B cell (primary cell): ENCODE measurements at regions not wholly inside any gene's neighbourhood (a gene's known extent, or its start where the extent isn't known, plus 50 kb on each side); places are given as distances from the start of the nearest gene placed in this dataset.

Source experiments
- ATAC-seq: fragments of 200-7000 bp; cut with Tn5 transposase; one replicate; pipeline ENCODE4 v1.10.0; 2021; ENCODE audit warnings: low read depth, mild to moderate bottlenecking, moderate number of reproducible peaks, moderate library complexity
- CTCF ChIA-PET: fragments of 350-600 bp; sonication (Branson Sonifier 250); formaldehyde crosslinking; loops from one replicate; lab custom pipeline; 2021; ENCODE audit warnings: antibody characterized with exemption, inconsistent platforms; lab: Charles Lee
- POLR2A ChIA-PET: fragments of 350-600 bp; sonication (Branson Sonifier 250); formaldehyde crosslinking; loops from one replicate; lab custom pipeline; 2021; ENCODE audit warnings: antibody characterized with exemption; lab: Charles Lee
- DNase-seq: peaks from one replicate; pipeline ENCODE4 v3.0.0; 2013
- H2AFZ ChIP-seq: 2 replicates; pipeline ENCODE4 v1.6.1; 2012; ENCODE audit warnings: mild to moderate bottlenecking, low read depth, low read length; ENCODE audit not compliant: insufficient read depth, poor library complexity, severe bottlenecking
- H3K27ac ChIP-seq, 2 donors: 1 replicate in 1 of 2; 2 replicates in 1 of 2; pipeline ENCODE4 v1.5.1; 2012 to 2013; ENCODE audit warnings: low read length in 2 of 2, mild to moderate bottlenecking in 2 of 2, moderate library complexity in 1 of 2
- H3K27me3 ChIP-seq, 4 experiments: fragments of 200-600 bp in 1 of 4; sonication (generic) in 1 of 4; replicated peaks in 1 of 4; 1 replicate in 2 of 4; 2 replicates in 2 of 4; pipeline versions ENCODE4 v1.6.1 to v1.7.0; 2013 to 2016; ENCODE audit warnings: low read length in 3 of 4, mild to moderate bottlenecking in 2 of 4, mixed read lengths in 1 of 4, moderate library complexity in 1 of 4; ENCODE audit not compliant: insufficient read depth in 4 of 4, control insufficient read depth in 3 of 4; ENCODE audit errors: control extremely low read depth in 1 of 4
- H3K36me3 ChIP-seq, 2 experiments: replicated peaks in 1 of 2; 1 replicate in 1 of 2; 2 replicates in 1 of 2; pipeline versions ENCODE4 v1.6.1 to v1.7.1; 2013; ENCODE audit warnings: low read length in 1 of 2; ENCODE audit not compliant: insufficient read depth in 2 of 2, control insufficient read depth in 1 of 2; ENCODE audit errors: control extremely low read depth in 1 of 2, extremely low read depth in 1 of 2
- H3K4me1 ChIP-seq, 2 donors: fragments of 200-600 bp in 1 of 2; sonication (generic) in 1 of 2; 1 replicate in 1 of 2; 2 replicates in 1 of 2; pipeline versions ENCODE4 v1.5.1 to v1.6.1; 2013 to 2017; ENCODE audit warnings: low read length in 2 of 2; ENCODE audit not compliant: control insufficient read depth in 2 of 2, insufficient read depth in 2 of 2
- H3K4me2 ChIP-seq: replicated peaks from 2 replicates; pipeline ENCODE3; 2012; ENCODE audit warnings: mild to moderate bottlenecking, low read depth, low read length; ENCODE audit not compliant: poor library complexity, severe bottlenecking
- H3K4me3 ChIP-seq, 5 experiments: fragments of 200-600 bp in 1 of 5; sonication (generic) in 1 of 5; 1 replicate in 3 of 5; 2 replicates in 2 of 5; pipeline versions ENCODE4 v1.5.1 to v1.7.0; 2011 to 2016; ENCODE audit warnings: low read length in 4 of 5, mild to moderate bottlenecking in 4 of 5, low read depth in 2 of 5, control low read depth in 1 of 5, moderate library complexity in 1 of 5; ENCODE audit not compliant: insufficient read depth in 1 of 5; ENCODE audit errors: control extremely low read depth in 1 of 5, extremely low read depth in 1 of 5
- H3K79me2 ChIP-seq: fragments of 200-600 bp; sonication (generic); one replicate; pipeline ENCODE4 v1.6.0; 2016; ENCODE audit warnings: low read length; ENCODE audit not compliant: control insufficient read depth, insufficient read depth
- H3K9ac ChIP-seq: fragments of 200-600 bp; sonication (generic); 2 replicates; pipeline ENCODE4 v1.6.1; 2017; ENCODE audit warnings: mild to moderate bottlenecking, low read length, moderate library complexity
- H3K9me3 ChIP-seq, 3 donors: one replicate each; pipeline versions ENCODE4 v1.6.1 to v1.7.1; 2013; ENCODE audit warnings: low read length in 2 of 3; ENCODE audit not compliant: control insufficient read depth in 2 of 3, insufficient read depth in 1 of 3; ENCODE audit errors: control extremely low read depth in 1 of 3
- H4K20me1 ChIP-seq: 2 replicates; pipeline ENCODE4 v1.6.0; 2012; ENCODE audit warnings: mild to moderate bottlenecking, low read length; ENCODE audit not compliant: insufficient read depth, control insufficient read depth, poor library complexity, severe bottlenecking
- H3K27ac Mint-ChIP-seq: one replicate; pipeline ENCODE4 v1.8.0; 2021; ENCODE audit warnings: mixed read lengths
- H3K27me3 Mint-ChIP-seq: one replicate; pipeline ENCODE4 v1.8.0; 2021; ENCODE audit warnings: mixed read lengths
- H3K4me1 Mint-ChIP-seq: one replicate; pipeline ENCODE4 v1.8.0; 2021; ENCODE audit warnings: mixed read lengths
- H3K4me3 Mint-ChIP-seq: one replicate; pipeline ENCODE4 v1.8.0; 2021; ENCODE audit warnings: mixed read lengths
- H3K9me3 Mint-ChIP-seq: one replicate; pipeline ENCODE4 v1.8.0; 2022; ENCODE audit warnings: mixed read lengths; ENCODE audit not compliant: insufficient read depth
- EZH2 ChIP-seq: IDR thresholded peaks from 2 replicates; pipeline ENCODE4 v1.6.1; 2012; ENCODE audit warnings: borderline replicate concordance, low read depth, mild to moderate bottlenecking, moderate library complexity, low read length; ENCODE audit not compliant: insufficient read depth, poor library complexity, severe bottlenecking
- WGBS: methylation state at CpG from one replicate; pipeline ENCODE4 v1.1.5; 2013; ENCODE audit warnings: missing lambda C conversion rate; ENCODE audit not compliant: insufficient coverage; 5-methylcytosine and 5-hydroxymethylcytosine counted together
- intact Hi-C: fragments of 100-400 bp; cut with micrococcal nuclease; formaldehyde crosslinking; loops from one replicate; pipeline ENCODE4 v1.10.0; 2022
- TF ChIP-seq, protein P1 (sequence below): fragments of 200-600 bp; IDR thresholded peaks from one replicate; pipeline ENCODE4 v1.8.0; 2022; ENCODE audit warnings: antibody characterized with exemption, mild to moderate bottlenecking

DNA sequence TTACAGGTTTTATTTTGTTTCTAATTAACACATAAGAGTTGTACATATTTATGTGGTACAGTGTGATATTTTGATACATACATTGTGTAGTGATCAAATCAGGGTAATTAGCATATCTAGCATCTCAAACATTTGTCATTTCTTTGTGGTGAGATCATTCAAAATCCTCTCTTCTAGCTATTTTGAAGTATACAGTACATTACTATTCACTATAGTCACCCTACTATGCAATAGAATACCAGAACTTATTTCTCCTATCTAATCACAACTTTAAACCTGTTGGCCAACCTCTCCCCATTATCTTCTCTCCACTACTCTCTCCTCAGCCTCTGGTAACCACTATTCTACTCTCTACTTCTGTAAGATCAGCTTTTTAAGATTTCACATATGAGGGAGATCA is 325.8 kb downstream of the CYP26B1 start:
- TF ChIP-seq, protein P1, sequence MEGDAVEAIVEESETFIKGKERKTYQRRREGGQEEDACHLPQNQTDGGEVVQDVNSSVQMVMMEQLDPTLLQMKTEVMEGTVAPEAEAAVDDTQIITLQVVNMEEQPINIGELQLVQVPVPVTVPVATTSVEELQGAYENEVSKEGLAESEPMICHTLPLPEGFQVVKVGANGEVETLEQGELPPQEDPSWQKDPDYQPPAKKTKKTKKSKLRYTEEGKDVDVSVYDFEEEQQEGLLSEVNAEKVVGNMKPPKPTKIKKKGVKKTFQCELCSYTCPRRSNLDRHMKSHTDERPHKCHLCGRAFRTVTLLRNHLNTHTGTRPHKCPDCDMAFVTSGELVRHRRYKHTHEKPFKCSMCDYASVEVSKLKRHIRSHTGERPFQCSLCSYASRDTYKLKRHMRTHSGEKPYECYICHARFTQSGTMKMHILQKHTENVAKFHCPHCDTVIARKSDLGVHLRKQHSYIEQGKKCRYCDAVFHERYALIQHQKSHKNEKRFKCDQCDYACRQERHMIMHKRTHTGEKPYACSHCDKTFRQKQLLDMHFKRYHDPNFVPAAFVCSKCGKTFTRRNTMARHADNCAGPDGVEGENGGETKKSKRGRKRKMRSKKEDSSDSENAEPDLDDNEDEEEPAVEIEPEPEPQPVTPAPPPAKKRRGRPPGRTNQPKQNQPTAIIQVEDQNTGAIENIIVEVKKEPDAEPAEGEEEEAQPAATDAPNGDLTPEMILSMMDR = no peak
- TF ChIP-seq EZH2 = no peak
- Mint-ChIP-seq H3K4me3 (no peak overlapping the region), H3K27me3 (peaks cover 5% of the 10 kb centered on the region), H3K4me1 (no peaks in the 10 kb centered on the region), H3K27ac (no peak overlapping the region), H3K9me3 (no peaks in the 10 kb centered on the region)
- no peak overlapping the region for H3K27ac ChIP-seq
- no peak overlapping the region for H3K4me3 ChIP-seq
- H3K27me3 ChIP-seq = no peaks in the 10 kb centered on the region
- H3K36me3 ChIP-seq = no peaks in the 10 kb centered on the region
- no peak overlapping the region for H3K9ac ChIP-seq
- ATAC-seq = no peak
- no peak overlapping the region for H3K4me2 ChIP-seq
- no peaks in the 10 kb centered on the region for H3K79me2 ChIP-seq
- ChIA-PET POLR2A (no interaction called here), CTCF (no interaction called here)
- no peak overlapping the region for H2AFZ ChIP-seq
- DNase-seq = no peak
- H3K4me1 ChIP-seq = no peaks in the 10 kb centered on the region
- intact Hi-C loops = no loop called here
- no peaks in the 10 kb centered on the region for H4K20me1 ChIP-seq
- no peaks in the 10 kb centered on the region for H3K9me3 ChIP-seq

DNA sequence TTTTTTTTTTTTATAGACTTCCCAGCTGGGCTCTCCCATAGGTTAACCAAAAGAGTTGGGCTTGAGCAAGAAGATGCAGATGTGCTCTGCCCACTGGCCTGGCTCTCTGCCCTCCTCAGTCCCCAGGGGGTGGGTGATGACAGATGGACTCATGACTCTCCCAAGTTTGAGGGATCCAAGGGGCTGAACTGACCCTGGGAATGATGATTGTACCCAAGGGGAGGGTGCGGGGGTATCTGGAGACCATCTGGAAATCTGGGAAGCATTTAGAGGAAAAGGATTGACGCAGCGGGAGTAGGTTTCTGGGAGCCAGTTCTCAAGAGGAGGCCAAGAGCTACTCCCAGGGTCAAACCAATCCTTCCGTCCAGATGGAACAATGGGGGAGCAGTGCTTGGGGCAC is 330.8 kb downstream of the CYP26B1 start:
- no peak overlapping the region for H3K4me3 Mint-ChIP-seq
- H3K9me3 ChIP-seq = peaks cover 0 to 3% (median 0%) of the 10 kb centered on the region in 3 donors
- no peaks in the 10 kb centered on the region for H3K4me1 Mint-ChIP-seq
- no peak overlapping the region for H3K27ac ChIP-seq
- no peak overlapping the region for H3K9ac ChIP-seq
- H3K27me3 ChIP-seq = peaks cover 0 to 4% (median 1%) of the 10 kb centered on the region in 4 experiments
- DNase-seq = no peak
- no peaks in the 10 kb centered on the region for H3K36me3 ChIP-seq
- POLR2A ChIA-PET = no interaction called here
- WGBS = 98% methylated on average over 3 of the region's 4 CpGs
- H3K4me2 ChIP-seq = no peak overlapping the region
- no peaks in the 10 kb centered on the region for H4K20me1 ChIP-seq
- CTCF ChIA-PET = no interaction called here
- no peak for TF ChIP-seq EZH2
- TF ChIP-seq, protein P1 = no peak
- no peaks in the 10 kb centered on the region for H3K79me2 ChIP-seq
- no peak overlapping the region for H3K27ac Mint-ChIP-seq
- H2AFZ ChIP-seq = no peak overlapping the region
- no peaks in the 10 kb centered on the region for H3K9me3 Mint-ChIP-seq
- no peaks in the 10 kb centered on the region for H3K4me1 ChIP-seq
- H3K4me3 ChIP-seq = no peak overlapping the region
- no peaks in the 10 kb centered on the region for H3K27me3 Mint-ChIP-seq
- intact Hi-C loops = no loop called here
- ATAC-seq = no peak
